C4-2B (cell line): ENCODE measurements at regions not wholly inside any gene's neighbourhood (a gene's known extent, or its start where the extent isn't known, plus 50 kb on each side); places are given as distances from the start of the nearest gene placed in this dataset.

Experiments used
- ZFX ChIP-seq: fragments of 450-650 bp; IDR thresholded peaks from 2 replicates; pipeline ENCODE4 v1.6.1; 2017
- TF ChIP-seq, protein P1 (sequence below): fragments of 450-650 bp; conservative IDR thresholded peaks from 2 replicates; pipeline ENCODE4 v1.5.1; 2017; ENCODE audit warnings: mild to moderate bottlenecking

DNA sequence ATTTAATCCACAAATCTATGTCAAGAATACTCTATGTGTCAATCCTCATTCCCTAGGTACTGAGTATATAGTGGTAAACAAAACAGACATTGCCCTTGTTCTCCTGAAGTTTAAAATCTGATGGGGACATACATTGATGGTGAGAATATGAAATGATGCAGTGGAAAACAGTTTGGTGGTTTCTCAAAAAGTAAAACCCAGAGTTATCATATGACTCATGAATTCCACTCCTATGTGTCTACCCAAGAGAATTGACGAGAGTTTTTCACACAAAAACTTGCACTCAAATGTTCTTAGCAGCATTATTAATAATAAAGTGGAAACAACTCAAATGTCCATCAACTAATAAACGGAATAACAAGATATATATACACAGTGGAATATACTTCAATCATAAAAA lies 586.7 kb downstream of the CCDC85A start:
- TF ChIP-seq, protein P1, sequence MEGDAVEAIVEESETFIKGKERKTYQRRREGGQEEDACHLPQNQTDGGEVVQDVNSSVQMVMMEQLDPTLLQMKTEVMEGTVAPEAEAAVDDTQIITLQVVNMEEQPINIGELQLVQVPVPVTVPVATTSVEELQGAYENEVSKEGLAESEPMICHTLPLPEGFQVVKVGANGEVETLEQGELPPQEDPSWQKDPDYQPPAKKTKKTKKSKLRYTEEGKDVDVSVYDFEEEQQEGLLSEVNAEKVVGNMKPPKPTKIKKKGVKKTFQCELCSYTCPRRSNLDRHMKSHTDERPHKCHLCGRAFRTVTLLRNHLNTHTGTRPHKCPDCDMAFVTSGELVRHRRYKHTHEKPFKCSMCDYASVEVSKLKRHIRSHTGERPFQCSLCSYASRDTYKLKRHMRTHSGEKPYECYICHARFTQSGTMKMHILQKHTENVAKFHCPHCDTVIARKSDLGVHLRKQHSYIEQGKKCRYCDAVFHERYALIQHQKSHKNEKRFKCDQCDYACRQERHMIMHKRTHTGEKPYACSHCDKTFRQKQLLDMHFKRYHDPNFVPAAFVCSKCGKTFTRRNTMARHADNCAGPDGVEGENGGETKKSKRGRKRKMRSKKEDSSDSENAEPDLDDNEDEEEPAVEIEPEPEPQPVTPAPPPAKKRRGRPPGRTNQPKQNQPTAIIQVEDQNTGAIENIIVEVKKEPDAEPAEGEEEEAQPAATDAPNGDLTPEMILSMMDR: no peak
- TF ChIP-seq ZFX: no peak
